H9 (cell line): ENCODE measurements at regions not wholly inside any gene's neighbourhood (a gene's known extent, or its start where the extent isn't known, plus 50 kb on each side); places are given as distances from the start of the nearest gene placed in this dataset.

ENCODE experiments used
- DNase-seq: peaks from one replicate; pipeline ENCODE4 v3.0.0-alpha.2; 2017
- H2AFZ ChIP-seq: one replicate; pipeline ENCODE4 v1.6.1; 2013; ENCODE audit warnings: mild to moderate bottlenecking, low read length, control low read depth, moderate library complexity
- H2AK5ac ChIP-seq: 2 replicates; pipeline ENCODE4 v1.6.1; 2013; ENCODE audit warnings: low read length, control low read depth, mixed read lengths; ENCODE audit not compliant: insufficient read length
- H2BK120ac ChIP-seq: one replicate; pipeline ENCODE4 v1.6.1; 2013; ENCODE audit warnings: low read depth, mild to moderate bottlenecking, low read length, control low read depth, inconsistent platforms; ENCODE audit not compliant: poor library complexity, severe bottlenecking
- H2BK12ac ChIP-seq: 2 replicates; pipeline ENCODE4 v1.6.1; 2013; ENCODE audit warnings: low read length, control low read depth, mixed read lengths, low read depth; ENCODE audit not compliant: insufficient read length
- H2BK15ac ChIP-seq: 2 replicates; pipeline ENCODE4 v1.6.1; 2013; ENCODE audit warnings: low read depth, low read length, control low read depth
- H2BK20ac ChIP-seq: one replicate; pipeline ENCODE4 v1.6.1; 2013; ENCODE audit warnings: low read depth, mild to moderate bottlenecking, low read length, control low read depth, inconsistent platforms; ENCODE audit not compliant: poor library complexity, severe bottlenecking
- H2BK5ac ChIP-seq: 2 replicates; pipeline ENCODE4 v1.6.1; 2013; ENCODE audit warnings: low read length, control low read depth, mixed read lengths; ENCODE audit not compliant: insufficient read length
- H3K14ac ChIP-seq: 2 replicates; pipeline ENCODE4 v1.6.1; 2013; ENCODE audit warnings: low read length, control low read depth; ENCODE audit not compliant: insufficient read depth
- H3K18ac ChIP-seq: 2 replicates; pipeline ENCODE4 v1.6.1; 2013; ENCODE audit warnings: low read depth, mild to moderate bottlenecking, mixed read lengths, low read length, control low read depth; ENCODE audit not compliant: insufficient read length
- H3K23ac ChIP-seq: 2 replicates; pipeline ENCODE4 v1.6.1; 2013; ENCODE audit warnings: low read length, control low read depth, mixed read lengths, low read depth; ENCODE audit not compliant: insufficient read length
- H3K23me2 ChIP-seq: 2 replicates; pipeline ENCODE4 v1.6.1; 2013; ENCODE audit warnings: low read depth, mild to moderate bottlenecking, mixed read lengths, low read length, control low read depth; ENCODE audit not compliant: insufficient read length, poor library complexity, severe bottlenecking
- H3K27ac ChIP-seq: 2 replicates; pipeline ENCODE4 v1.5.1; 2013; ENCODE audit warnings: low read length, control low read depth, mixed read lengths, low read depth; ENCODE audit not compliant: insufficient read length
- H3K27me3 ChIP-seq: 2 replicates; pipeline ENCODE4 v1.6.1; 2013; ENCODE audit warnings: low read length, control low read depth, inconsistent platforms; ENCODE audit not compliant: insufficient read depth
- H3K4ac ChIP-seq: 2 replicates; pipeline ENCODE4 v1.6.1; 2013; ENCODE audit warnings: low read depth, mild to moderate bottlenecking, control low read depth, inconsistent platforms, low read length, moderate library complexity
- H3K4me1 ChIP-seq: 2 replicates; pipeline ENCODE4 v1.6.1; 2013; ENCODE audit warnings: low read length, control low read depth, inconsistent platforms; ENCODE audit not compliant: insufficient read depth
- H3K4me2 ChIP-seq: 2 replicates; pipeline ENCODE4 v1.6.1; 2013; ENCODE audit warnings: low read length, control low read depth, mixed read lengths; ENCODE audit not compliant: insufficient read length, insufficient read depth
- H3K56ac ChIP-seq: 2 replicates; pipeline ENCODE4 v1.6.1; 2013; ENCODE audit warnings: low read depth, mild to moderate bottlenecking, mixed read lengths, low read length, control low read depth; ENCODE audit not compliant: insufficient read length
- H3K79me1 ChIP-seq: 2 replicates; pipeline ENCODE4 v1.6.1; 2013; ENCODE audit warnings: low read depth, mild to moderate bottlenecking, moderate library complexity, low read length, control low read depth, inconsistent platforms; ENCODE audit not compliant: insufficient read depth, poor library complexity, severe bottlenecking
- H3K79me2 ChIP-seq: 2 replicates; pipeline ENCODE4 v1.6.1; 2013; ENCODE audit warnings: low read length, control low read depth, inconsistent platforms; ENCODE audit not compliant: insufficient read depth
- H3K9ac ChIP-seq: 2 replicates; pipeline ENCODE4 v1.6.1; 2013; ENCODE audit warnings: low read length, control low read depth, mixed read lengths; ENCODE audit not compliant: insufficient read length; ENCODE audit errors: extremely low read depth
- H3K9me3 ChIP-seq: one replicate; pipeline ENCODE4 v1.6.1; 2013; ENCODE audit warnings: low read depth, low read length, inconsistent platforms; ENCODE audit not compliant: control insufficient read depth
- H3T11ph ChIP-seq: one replicate; pipeline ENCODE4 v1.6.1; 2013; ENCODE audit warnings: mild to moderate bottlenecking, low read length, control low read depth, inconsistent platforms
- H4K20me1 ChIP-seq: one replicate; pipeline ENCODE4 v1.6.1; 2013; ENCODE audit not compliant: control insufficient read depth, insufficient read length, insufficient read depth
- H4K5ac ChIP-seq: 2 replicates; pipeline ENCODE4 v1.6.1; 2013; ENCODE audit warnings: low read depth, mild to moderate bottlenecking, mixed read lengths, low read length, control low read depth; ENCODE audit not compliant: insufficient read length
- H4K8ac ChIP-seq: replicated peaks from 2 replicates; pipeline ENCODE4 v1.6.1; 2013; ENCODE audit warnings: low read length, control low read depth, mixed read lengths, low read depth; ENCODE audit not compliant: insufficient read length
- H4K91ac ChIP-seq: 2 replicates; pipeline ENCODE4 v1.6.1; 2013; ENCODE audit warnings: low read depth, mild to moderate bottlenecking, moderate library complexity, mixed read lengths, low read length, control low read depth; ENCODE audit not compliant: insufficient read length
- H3K27ac Mint-ChIP-seq, 3 experiments: 2 replicates in 2 of 3; 3 replicates in 1 of 3; pipeline ENCODE4 v1.8.0; 2020 to 2021; ENCODE audit warnings: mixed read lengths in 3 of 3, mild to moderate bottlenecking in 1 of 3, moderate library complexity in 1 of 3
- H3K27me3 Mint-ChIP-seq: 2 replicates; pipeline ENCODE4 v1.8.0; 2021; ENCODE audit warnings: low read depth, mild to moderate bottlenecking, moderate library complexity, mixed read lengths
- H3K36me3 Mint-ChIP-seq, 3 experiments: 2 replicates in 2 of 3; 3 replicates in 1 of 3; pipeline ENCODE4 v1.8.0; 2020 to 2021; ENCODE audit warnings: low read depth in 3 of 3, mixed read lengths in 3 of 3; ENCODE audit not compliant: insufficient read depth in 1 of 3
- H3K4me1 Mint-ChIP-seq, 2 experiments: 2 replicates each; pipeline ENCODE4 v1.8.0; 2020; ENCODE audit warnings: mixed read lengths in 2 of 2
- H3K4me3 Mint-ChIP-seq, 2 experiments: 2 replicates in 1 of 2; 3 replicates in 1 of 2; pipeline ENCODE4 v1.8.0; 2020 to 2021; ENCODE audit warnings: mild to moderate bottlenecking in 2 of 2, mixed read lengths in 2 of 2, moderate library complexity in 1 of 2
- H3K9me3 Mint-ChIP-seq, 2 experiments: 2 replicates in 1 of 2; 3 replicates in 1 of 2; pipeline ENCODE4 v1.8.0; 2020; ENCODE audit warnings: mild to moderate bottlenecking in 2 of 2, mixed read lengths in 2 of 2, moderate library complexity in 1 of 2
- CTCF ChIP-seq: fragments of 200-600 bp; sonication (generic); conservative IDR thresholded peaks from 3 replicates; pipeline ENCODE4 v1.8.0; 2021; ENCODE audit warnings: antibody characterized with exemption, mild to moderate bottlenecking
- WGBS: extraction: QIAGEN DNeasy Blood & Tissue Kit; methylation state at CpG from one replicate; pipeline ENCODE4 v1.1.7; 2013; ENCODE audit warnings: missing lambda C conversion rate, low lambda C conversion rate, mixed read lengths; ENCODE audit not compliant: insufficient read length; ENCODE audit errors: extremely low coverage; 5-methylcytosine and 5-hydroxymethylcytosine counted together

GRCh38 chr16:54564841-54565240, 278.3 kb upstream of the IRX3 start:
- no peaks in the 10 kb centered on the region; a peak in 1 of 5 replicates for H3K9me3 Mint-ChIP-seq
- Histone ChIP-seq H3K56ac (no peak overlapping the region), H3K27ac (no peak overlapping the region), H3K27me3 (no peaks in the 10 kb centered on the region), H2AK5ac (no peak overlapping the region), H3K23me2 (no peaks in the 10 kb centered on the region), H3K9ac (no peak overlapping the region), H3T11ph (no peak overlapping the region), H3K4me2 (no peak overlapping the region), H2BK120ac (no peak overlapping the region), H2AFZ (no peak overlapping the region), H3K79me2 (no peaks in the 10 kb centered on the region), H3K4ac (no peak overlapping the region), H3K4me1 (no peaks in the 10 kb centered on the region), H3K79me1 (no peaks in the 10 kb centered on the region), H3K14ac (no peak overlapping the region), H2BK20ac (no peak overlapping the region), H3K23ac (no peak overlapping the region), H3K9me3 (no peaks in the 10 kb centered on the region), H2BK15ac (no peak overlapping the region), H3K18ac (no peak overlapping the region), H4K8ac (no peak overlapping the region), H2BK12ac (no peak overlapping the region), H4K91ac (no peak overlapping the region), H4K5ac (no peak overlapping the region), H2BK5ac (no peak overlapping the region), H4K20me1 (no peaks in the 10 kb centered on the region)
- no peak for TF ChIP-seq CTCF
- no peaks in the 10 kb centered on the region for H3K36me3 Mint-ChIP-seq
- DNase-seq: no peak
- no peaks in the 10 kb centered on the region; the same call in none of the 2 replicates for H3K27me3 Mint-ChIP-seq
- H3K4me3 Mint-ChIP-seq: no peak overlapping the region
- WGBS: no CpG with 5 or more reads among the region's 4 CpGs
- H3K4me1 Mint-ChIP-seq: no peaks in the 10 kb centered on the region
- no peak overlapping the region; a peak in 2 of 7 replicates for H3K27ac Mint-ChIP-seq
